MCF 10A (cell line): ENCODE measurements at regions not wholly inside any gene's neighbourhood (a gene's known extent, or its start where the extent isn't known, plus 50 kb on each side); places are given as distances from the start of the nearest gene placed in this dataset.

Experiments
- BruUV-seq: library from RNA; stranded (reverse); fragments of 400-500 nt; replicated peaks from 2 replicates; lab custom pipeline; 2021; lab: Mats Ljungman, UMichigan
- CTCF ChIA-PET: fragments of 300-600 bp; sonication (Branson Sonifier 250); formaldehyde crosslinking; extraction: SDS; loops from one replicate; lab custom pipeline; 2021; ENCODE audit warnings: antibody characterized with exemption, inconsistent platforms; lab: Yijun Ruan, JAX
- POLR2A ChIA-PET: fragments of 300-600, 350-650 bp; sonication (Branson Sonifier 250); formaldehyde crosslinking; extraction: SDS; loops from one replicate; lab custom pipeline; 2020; ENCODE audit warnings: antibody characterized with exemption, inconsistent platforms; lab: Yijun Ruan, JAX
- DNase-seq: peaks from one replicate; pipeline ENCODE4 v3.0.0-alpha.2; 2018; ENCODE audit not compliant: unreplicated experiment
- H3K27ac Mint-ChIP-seq: one replicate; pipeline ENCODE4 v1.8.0; 2022; ENCODE audit warnings: mild to moderate bottlenecking, low read depth, mixed read lengths; ENCODE audit not compliant: unreplicated experiment
- H3K27me3 Mint-ChIP-seq: one replicate; pipeline ENCODE4 v1.8.0; 2022; ENCODE audit warnings: mixed read lengths; ENCODE audit not compliant: insufficient read depth, unreplicated experiment
- H3K36me3 Mint-ChIP-seq: one replicate; pipeline ENCODE4 v1.8.0; 2022; ENCODE audit warnings: mild to moderate bottlenecking, moderate library complexity, mixed read lengths; ENCODE audit not compliant: insufficient read depth, unreplicated experiment
- H3K4me1 Mint-ChIP-seq: one replicate; pipeline ENCODE4 v1.8.0; 2022; ENCODE audit warnings: mixed read lengths; ENCODE audit not compliant: insufficient read depth, unreplicated experiment
- H3K4me3 Mint-ChIP-seq: one replicate; pipeline ENCODE4 v1.8.0; 2022; ENCODE audit warnings: mild to moderate bottlenecking, moderate library complexity, mixed read lengths; ENCODE audit not compliant: unreplicated experiment
- H3K9me3 Mint-ChIP-seq: one replicate; pipeline ENCODE4 v1.8.0; 2022; ENCODE audit warnings: mixed read lengths; ENCODE audit not compliant: unreplicated experiment
- CTCF ChIP-seq: fragments of 200-600 bp; IDR thresholded peaks from one replicate; pipeline ENCODE4 v1.8.0; 2022; ENCODE audit warnings: antibody characterized with exemption, mild to moderate bottlenecking; ENCODE audit not compliant: unreplicated experiment
- intact Hi-C: fragments of 100-400 bp; cut with micrococcal nuclease; formaldehyde crosslinking; loops from 2 replicates; pipeline ENCODE4 v1.14.1; 2022

DNA sequence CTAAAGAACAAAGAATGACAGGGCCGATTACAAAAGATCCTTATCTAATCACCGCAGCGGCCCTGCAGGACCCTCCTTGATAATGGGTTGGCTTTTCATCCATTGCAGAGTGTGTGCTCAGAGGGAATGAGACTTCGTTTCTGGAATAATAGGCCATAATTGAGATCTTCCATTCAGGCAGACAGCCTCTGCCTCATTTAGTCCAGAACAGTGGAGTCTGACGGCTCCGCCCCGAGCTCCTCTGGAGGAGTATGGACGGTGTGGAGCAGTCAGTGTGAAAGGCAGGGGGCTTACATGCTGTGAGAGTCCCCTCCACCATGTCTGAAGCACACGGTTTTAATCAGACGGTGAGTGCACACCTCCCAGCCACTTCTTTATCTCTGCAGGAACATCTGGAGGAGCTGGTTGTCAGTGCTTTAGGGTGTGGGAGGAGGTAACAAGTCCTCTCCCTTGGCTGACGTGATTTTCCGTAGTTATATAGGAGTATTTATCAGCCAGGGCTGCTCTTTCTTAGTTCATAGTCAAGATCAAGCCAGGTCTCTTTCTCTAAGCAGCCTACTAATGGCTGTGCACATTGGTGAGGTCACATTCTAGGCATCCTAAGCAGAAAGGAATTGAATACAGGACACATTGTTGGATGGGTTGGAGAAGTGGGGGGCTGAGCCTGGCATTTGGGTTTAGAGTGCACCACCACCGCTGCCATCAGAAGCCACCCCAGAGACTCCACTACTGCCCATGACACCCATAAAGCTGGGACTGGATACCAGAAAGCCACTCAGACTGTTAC is 1477.9 kb downstream of the TBC1D22A start:
- Mint-ChIP-seq H3K27ac (no peak overlapping the region), H3K4me3 (no peak overlapping the region), H3K27me3 (no peaks in the 10 kb centered on the region), H3K36me3 (no peaks in the 10 kb centered on the region), H3K4me1 (no peaks in the 10 kb centered on the region), H3K9me3 (peaks cover 17% of the 10 kb centered on the region)
- intact Hi-C loops, result no loop called here
- ChIA-PET POLR2A (no interaction called here), CTCF (no interaction called here)
- DNase-seq, result no peak
- BruUV-seq, result no TSS peak
- no peak for TF ChIP-seq CTCF

DNA sequence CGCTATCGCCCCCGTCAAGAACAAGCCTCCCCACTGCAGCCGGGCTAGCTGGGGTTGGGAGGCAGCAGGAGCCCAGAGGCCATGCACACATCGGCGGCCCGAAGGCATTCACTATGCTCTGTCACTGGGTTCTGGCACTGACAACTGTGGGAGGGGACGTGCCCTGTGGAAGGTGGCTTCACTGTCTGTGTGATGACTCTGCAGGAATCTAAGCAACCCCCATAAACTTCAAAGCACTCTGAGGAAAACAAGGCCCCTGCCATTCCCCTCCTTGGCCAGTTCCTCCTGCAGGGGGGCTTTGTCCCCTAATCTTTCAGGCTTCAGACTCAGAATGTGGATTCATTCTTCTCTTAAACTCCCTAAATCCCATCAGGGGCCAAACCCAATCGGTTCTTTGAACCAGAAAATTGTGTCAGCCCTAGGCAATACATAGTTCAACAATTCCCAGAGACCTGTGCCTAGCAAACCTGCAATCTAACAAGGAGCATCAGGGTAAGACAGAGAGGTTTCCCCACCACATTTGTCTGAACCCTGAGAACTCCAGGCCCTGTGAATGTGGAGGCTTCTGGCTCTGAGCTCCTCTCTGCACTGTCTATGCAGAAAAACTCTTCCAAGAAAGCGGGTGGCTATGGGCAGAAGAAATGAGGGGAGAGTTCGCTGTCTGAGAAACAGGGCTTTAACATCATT is 1477.2 kb downstream of the TBC1D22A start:
- intact Hi-C loops, result no loop called here
- BruUV-seq, result no TSS peak
- no peak for TF ChIP-seq CTCF
- Mint-ChIP-seq H3K36me3 (no peaks in the 10 kb centered on the region), H3K4me1 (no peaks in the 10 kb centered on the region), H3K27me3 (no peaks in the 10 kb centered on the region), H3K9me3 (peaks cover 23% of the 10 kb centered on the region), H3K27ac (no peak overlapping the region), H3K4me3 (no peak overlapping the region)
- ChIA-PET POLR2A (no interaction called here), CTCF (no interaction called here)
- DNase-seq, result no peak

DNA sequence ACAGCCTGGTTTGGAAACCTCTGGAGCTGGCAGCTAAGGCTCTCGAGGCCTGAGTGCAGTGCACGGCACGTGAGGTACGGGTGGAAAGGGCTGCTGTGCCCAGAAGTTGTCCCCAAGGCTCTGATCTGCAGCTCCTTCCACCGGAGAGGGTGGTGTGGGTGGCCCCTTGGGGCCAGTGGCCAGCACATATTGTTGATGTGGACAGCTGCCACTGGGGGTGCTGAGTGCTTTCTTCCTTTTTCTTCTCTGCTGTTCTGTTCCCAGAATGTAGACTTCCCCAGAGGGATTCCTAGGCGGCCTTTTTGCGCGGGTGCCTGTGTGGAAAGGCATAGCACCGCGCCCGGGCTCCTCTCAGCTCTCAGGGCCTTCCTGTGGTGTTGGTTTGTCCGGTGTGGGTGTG is 1476.5 kb downstream of the TBC1D22A start:
- Mint-ChIP-seq H3K36me3 (no peaks in the 10 kb centered on the region), H3K27ac (no peak overlapping the region), H3K9me3 (peaks cover 24% of the 10 kb centered on the region), H3K4me1 (no peaks in the 10 kb centered on the region), H3K4me3 (no peak overlapping the region), H3K27me3 (no peaks in the 10 kb centered on the region)
- ChIA-PET CTCF (interaction anchor here (0.7 kb wide), 1 partner anchor 740 kb away, joined by 3 read pairs; no protein-coding TSS in a partner anchor), POLR2A (no interaction called here)
- TF ChIP-seq CTCF, result no peak
- no peak for DNase-seq
- BruUV-seq, result no TSS peak
- intact Hi-C loops, result no loop called here

GRCh38 chr22:48238284-48238915 is 1476.0 kb downstream of the TBC1D22A start:
- Mint-ChIP-seq H3K4me3 (no peak overlapping the region), H3K4me1 (no peaks in the 10 kb centered on the region), H3K27me3 (no peaks in the 10 kb centered on the region), H3K9me3 (peaks cover 30% of the 10 kb centered on the region), H3K36me3 (no peaks in the 10 kb centered on the region), H3K27ac (no peak overlapping the region)
- no TSS peak for BruUV-seq
- intact Hi-C loops, result no loop called here
- ChIA-PET CTCF (interaction anchor here (0.7 kb wide), 1 partner anchor 740 kb away, joined by 3 read pairs; no protein-coding TSS in a partner anchor), POLR2A (no interaction called here)
- TF ChIP-seq CTCF, result no peak
- no peak for DNase-seq
